ENCODE measurements at regions not wholly inside any gene's neighbourhood (a gene's known extent, or its start where the extent isn't known, plus 50 kb on each side); places are given as distances from the start of the nearest gene placed in this dataset.

- no peak for DNase-seq
Observed at GRCh38 chr2:184468826-184469225, 129.5 kb upstream of the ZNF804A start.

- no peak for DNase-seq
Observed at GRCh38 chr2:184472481-184472880, 125.8 kb upstream of the ZNF804A start.

GRCh38 chr2:184481865-184482264, 116.5 kb upstream of the ZNF804A start:
- DNase-seq, result no peak

- no peak for DNase-seq
Observed at GRCh38 chr2:184498936-184499335, 99.4 kb upstream of the ZNF804A start.

- no peak for DNase-seq
Observed at GRCh38 chr2:184504252-184504651, 94.1 kb upstream of the ZNF804A start.

GRCh38 chr2:184507254-184507653, 91.1 kb upstream of the ZNF804A start:
- DNase-seq, result no peak

- no peak for DNase-seq
Observed at GRCh38 chr2:184517402-184517801, 80.9 kb upstream of the ZNF804A start.

- no peak for DNase-seq
Observed at GRCh38 chr2:184520441-184520840, 77.9 kb upstream of the ZNF804A start.

GRCh38 chr2:184523732-184524131, 74.6 kb upstream of the ZNF804A start:
- no peak for DNase-seq

GRCh38 chr2:184524551-184525382, 73.6 kb upstream of the ZNF804A start:
- DNase-seq, result no peak

- peak in 1 of 3 donors; percentile 6 for DNase-seq
Observed at GRCh38 chr2:184527058-184527457, 71.3 kb upstream of the ZNF804A start.

GRCh38 chr2:184528119-184528518, 70.2 kb upstream of the ZNF804A start:
- DNase-seq, result no peak

GRCh38 chr2:184530239-184530638, 68.1 kb upstream of the ZNF804A start:
- DNase-seq, result no peak

GRCh38 chr2:184530959-184531358, 67.4 kb upstream of the ZNF804A start:
- DNase-seq, result no peak

- no peak for DNase-seq
Observed at GRCh38 chr2:184532551-184532950, 65.8 kb upstream of the ZNF804A start.

- DNase-seq, result no peak
Observed at GRCh38 chr2:184534986-184535385, 63.3 kb upstream of the ZNF804A start.

GRCh38 chr2:184540246-184540789, 58.0 kb upstream of the ZNF804A start:
- DNase-seq, result no peak

- DNase-seq, result no peak
Observed at GRCh38 chr2:184541591-184541990, 56.7 kb upstream of the ZNF804A start.

GRCh38 chr2:184543832-184544231, 54.5 kb upstream of the ZNF804A start:
- no peak for DNase-seq
